HG02884 (cell line): ENCODE measurements at regions not wholly inside any gene's neighbourhood (a gene's known extent, or its start where the extent isn't known, plus 50 kb on each side); places are given as distances from the start of the nearest gene placed in this dataset.

Experiments used
- ATAC-seq: cut with Tn5 transposase; IDR thresholded peaks from one replicate; pipeline ENCODE4 v1.9.1; 2021; ENCODE audit warnings: mild to moderate bottlenecking, moderate library complexity; ENCODE audit not compliant: unreplicated experiment

GRCh38 chr2:2682700-2683342 is 351.7 kb upstream of the MYT1L start:
- no peak for ATAC-seq

- no peak for ATAC-seq
Observed at GRCh38 chr2:2681711-2682251, 350.7 kb upstream of the MYT1L start.

DNA sequence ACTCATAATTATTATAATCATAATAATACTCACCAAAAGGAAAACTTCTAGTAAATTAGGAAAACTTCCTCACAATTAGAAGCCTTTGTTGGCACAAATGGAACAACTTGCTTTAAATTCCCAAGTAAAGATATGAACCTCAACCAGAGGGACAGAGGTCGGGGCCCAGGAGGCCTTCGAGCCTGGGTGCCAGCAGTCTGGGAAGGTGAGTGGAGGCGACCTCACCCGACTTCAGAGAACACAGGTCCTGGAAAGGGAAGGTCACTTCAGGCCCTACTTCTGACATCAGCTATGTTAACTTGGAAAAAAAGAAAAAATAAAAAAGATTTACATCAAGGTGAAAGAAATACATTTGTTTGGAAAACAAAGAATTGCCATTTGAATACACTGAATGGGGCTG is 350.0 kb upstream of the MYT1L start:
- ATAC-seq, result no peak

DNA sequence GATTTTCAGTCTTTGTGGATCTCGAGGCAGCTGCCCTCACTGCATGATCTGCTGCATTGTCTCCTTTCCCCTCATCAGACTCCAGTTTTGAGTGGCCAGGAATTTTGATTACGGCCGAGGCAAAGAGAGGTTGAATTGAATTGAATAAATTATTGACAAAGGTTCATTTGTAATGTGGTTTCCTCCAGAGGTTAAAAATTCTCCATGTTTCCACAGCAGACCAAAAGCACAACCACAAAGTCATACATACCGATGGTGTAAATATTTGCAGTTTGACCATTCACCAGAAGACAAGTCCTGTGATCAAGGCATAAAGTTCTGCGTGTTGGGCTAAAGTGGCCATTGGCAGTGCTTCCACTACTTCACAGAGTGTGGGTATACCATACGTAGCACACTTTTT is 343.8 kb upstream of the MYT1L start:
- no peak for ATAC-seq

DNA sequence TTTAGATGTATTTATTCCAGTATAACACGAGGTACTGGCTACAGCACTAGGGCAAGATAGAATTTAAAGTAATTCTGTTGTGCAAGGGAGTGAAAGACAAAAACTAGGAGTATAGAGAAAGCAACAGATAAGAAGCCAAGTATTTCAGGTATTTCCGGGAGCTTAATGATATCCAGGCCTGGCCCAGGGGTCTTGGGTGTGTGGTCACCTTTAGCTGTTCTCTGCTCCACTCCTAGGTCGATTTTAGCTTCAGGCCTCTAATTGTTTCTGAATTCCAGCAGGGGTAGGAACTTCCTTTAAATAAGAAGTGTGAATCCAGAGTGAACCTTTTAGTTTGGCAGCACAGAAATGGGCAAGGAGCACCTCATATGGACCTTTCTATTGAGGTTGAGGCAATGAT is 342.3 kb upstream of the MYT1L start:
- no peak for ATAC-seq

- ATAC-seq, result no peak
Observed at GRCh38 chr2:2672249-2672648, 341.2 kb upstream of the MYT1L start.

- no peak for ATAC-seq
Observed at GRCh38 chr2:2671826-2672225, 340.8 kb upstream of the MYT1L start.

GRCh38 chr2:2669316-2669715 is 338.2 kb upstream of the MYT1L start:
- no peak for ATAC-seq

- ATAC-seq, result no peak
Observed at GRCh38 chr2:2668681-2669265, 337.7 kb upstream of the MYT1L start.

DNA sequence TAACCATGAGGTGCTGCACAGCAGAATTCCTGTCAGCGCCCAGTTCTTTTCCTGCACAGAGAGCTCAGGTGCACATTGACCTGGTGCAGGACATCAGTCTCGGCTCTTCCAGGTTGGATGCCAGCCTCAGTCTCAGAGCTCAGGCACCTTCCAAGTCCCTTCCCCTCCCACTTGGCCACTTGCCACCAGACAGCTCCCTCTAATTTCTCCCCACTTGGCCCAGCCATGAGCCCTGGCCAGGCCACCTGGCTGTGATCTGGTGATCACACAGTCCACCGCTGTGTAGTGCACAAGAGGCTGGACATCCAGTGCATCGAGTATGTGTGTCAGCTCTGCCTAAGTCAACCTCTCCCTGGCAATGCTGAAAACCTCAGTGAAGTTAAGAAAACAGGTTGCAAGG is 336.6 kb upstream of the MYT1L start:
- ATAC-seq, result no peak

GRCh38 chr2:2665834-2666133 is 334.7 kb upstream of the MYT1L start:
- ATAC-seq, result no peak

GRCh38 chr2:2664989-2665833 is 334.1 kb upstream of the MYT1L start:
- ATAC-seq, result no peak

DNA sequence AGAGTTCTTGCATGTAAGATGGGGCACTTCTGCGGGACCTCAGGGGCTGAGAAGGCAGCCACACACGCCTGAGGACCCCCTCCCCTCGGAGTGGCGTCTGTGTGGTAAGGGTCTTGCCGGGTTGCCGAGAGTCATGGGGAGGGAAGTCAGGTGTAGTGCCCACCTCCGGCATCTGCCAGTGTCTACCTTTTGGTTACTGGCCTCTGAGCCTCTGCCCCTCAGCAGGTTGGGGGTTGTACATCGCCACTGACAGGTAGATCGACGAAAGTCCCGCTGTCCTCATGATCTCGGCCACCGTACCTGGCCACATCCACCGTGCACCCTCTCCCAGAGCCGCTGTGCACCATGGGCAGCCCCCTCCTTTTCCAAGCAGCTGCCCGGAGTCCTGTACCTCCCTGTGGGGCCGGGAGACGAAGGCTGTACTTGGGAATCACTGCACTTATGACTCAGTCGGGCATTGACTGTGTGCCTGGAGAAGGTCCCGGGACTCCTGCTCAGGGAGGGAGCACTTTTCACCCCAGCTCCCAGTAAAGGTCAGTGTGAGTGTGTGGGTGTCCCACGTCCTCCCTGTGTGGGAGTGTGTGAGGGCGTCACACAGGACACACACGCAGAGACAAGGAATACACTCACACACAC is 332.4 kb upstream of the MYT1L start:
- no peak for ATAC-seq

GRCh38 chr2:2662847-2663356 is 331.8 kb upstream of the MYT1L start:
- ATAC-seq, result no peak

DNA sequence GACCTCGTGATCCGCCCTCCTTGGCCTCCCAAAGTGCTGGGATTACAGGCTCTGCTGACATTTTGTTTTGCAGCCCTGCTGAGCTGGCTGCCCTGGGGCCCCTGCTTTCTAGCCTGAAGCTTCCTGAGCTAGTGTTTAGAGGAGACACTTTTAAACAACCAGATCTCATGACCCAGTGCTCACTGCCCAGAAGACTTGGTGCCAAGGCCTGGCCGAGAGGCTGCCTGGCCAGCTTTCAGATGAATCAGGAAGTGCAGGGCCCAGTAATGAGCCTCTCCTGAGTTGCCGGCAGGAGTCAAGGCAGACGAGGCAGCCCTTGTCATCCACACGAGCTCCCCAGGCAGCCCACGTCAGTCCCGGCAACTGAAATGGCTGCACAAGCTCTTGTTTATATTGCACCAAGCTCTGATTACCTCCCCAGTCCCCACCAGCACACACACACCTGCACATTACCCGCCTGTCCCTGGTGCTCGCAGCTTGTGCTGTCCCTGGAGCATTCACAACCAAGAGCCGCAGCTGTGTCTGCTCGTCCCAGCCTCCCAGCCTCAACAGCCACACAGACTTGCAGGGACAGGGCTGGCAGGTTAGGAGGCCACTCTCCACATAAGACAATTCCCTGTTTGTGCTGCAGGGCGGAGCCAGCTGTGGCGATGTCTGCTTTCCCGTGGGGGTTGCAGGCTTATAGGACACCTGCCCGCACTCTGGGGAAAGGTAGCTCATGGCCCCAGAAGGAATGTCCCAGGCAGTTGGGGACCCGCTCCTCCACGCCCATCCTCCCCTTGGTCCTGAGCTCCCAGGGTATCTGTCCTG is 331.2 kb upstream of the MYT1L start:
- ATAC-seq, result no peak

GRCh38 chr2:2660789-2661355 is 329.8 kb upstream of the MYT1L start:
- ATAC-seq, result no peak

- no peak for ATAC-seq
Observed at GRCh38 chr2:2657121-2657962, 326.3 kb upstream of the MYT1L start.

DNA sequence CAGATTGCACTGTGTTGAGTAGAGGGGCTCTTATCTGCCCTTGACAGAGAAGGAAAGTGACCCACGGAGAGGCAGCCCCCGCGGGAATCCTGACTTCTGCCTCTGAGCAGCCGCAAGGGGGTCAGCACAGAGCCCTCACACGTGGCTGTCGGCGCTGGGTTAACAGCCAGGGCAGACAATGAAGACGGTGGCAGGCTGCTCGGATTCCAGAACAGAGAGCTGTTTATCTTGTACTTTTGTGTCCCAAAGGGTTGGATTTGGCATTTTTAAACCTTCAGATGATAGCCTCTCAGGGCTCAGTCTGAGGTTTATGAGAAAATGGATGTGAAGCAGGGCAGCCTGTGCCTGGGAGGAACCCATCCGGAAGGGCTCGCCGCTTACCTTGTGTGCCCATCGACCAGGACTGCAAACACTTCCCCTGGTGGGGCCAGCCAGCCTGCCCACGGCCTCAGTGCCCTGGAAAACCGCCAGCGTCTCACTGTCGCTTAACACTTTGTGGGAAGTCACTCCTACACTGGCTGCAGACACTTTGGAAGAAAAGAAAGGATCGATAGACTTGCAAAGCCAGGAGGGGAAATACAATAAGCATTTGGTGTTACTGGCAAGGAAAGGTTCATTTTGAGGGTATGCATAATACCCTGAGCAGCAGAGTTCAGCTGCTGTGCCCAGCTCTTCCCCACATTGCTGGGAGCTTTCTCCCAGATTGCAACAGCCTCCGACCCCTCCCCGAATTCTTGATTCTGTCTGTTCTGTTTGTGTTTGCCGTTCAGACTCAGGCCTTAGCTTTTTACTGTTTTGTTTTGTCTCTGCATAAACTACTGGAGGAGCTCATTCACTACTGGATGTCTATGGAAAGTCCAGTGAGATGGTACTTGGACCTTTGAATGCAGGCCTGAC is 325.3 kb upstream of the MYT1L start:
- ATAC-seq, result no peak
